GM19324 (cell line): ENCODE measurements at regions not wholly inside any gene's neighbourhood (a gene's known extent, or its start where the extent isn't known, plus 50 kb on each side); places are given as distances from the start of the nearest gene placed in this dataset.

ENCODE experiments used
- ATAC-seq: cut with Tn5 transposase; IDR thresholded peaks from one replicate; pipeline ENCODE4 v1.9.1; 2021; ENCODE audit warnings: mild to moderate bottlenecking, moderate library complexity; ENCODE audit not compliant: unreplicated experiment, low FRiP score

- ATAC-seq = no peak
Measured at GRCh38 chr6:147710890-147711289, 202.4 kb downstream of the SAMD5 start.

GRCh38 chr6:147711476-147711875 lies 203.0 kb downstream of the SAMD5 start:
- ATAC-seq = no peak

DNA sequence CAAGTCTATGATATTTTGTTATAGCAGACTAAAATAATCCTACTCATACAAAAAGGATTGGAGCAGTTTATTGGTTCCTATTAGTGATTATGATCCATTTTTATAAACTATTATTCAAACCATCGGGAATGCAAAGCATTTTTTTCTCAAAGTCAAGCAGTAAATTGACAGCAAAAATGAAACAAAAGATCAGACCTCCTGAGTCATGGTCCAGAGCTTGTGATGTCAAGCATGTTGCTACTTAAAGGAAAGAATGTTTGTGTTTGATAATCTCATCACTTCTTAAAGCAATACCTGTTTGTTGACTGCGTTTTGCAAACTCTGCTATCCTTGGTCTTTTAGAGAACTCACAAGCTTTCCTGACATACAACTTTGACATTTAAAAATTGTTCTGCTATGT lies 204.4 kb downstream of the SAMD5 start:
- ATAC-seq = no peak

- no peak for ATAC-seq
Measured at GRCh38 chr6:147715035-147715434, 206.5 kb downstream of the SAMD5 start.

DNA sequence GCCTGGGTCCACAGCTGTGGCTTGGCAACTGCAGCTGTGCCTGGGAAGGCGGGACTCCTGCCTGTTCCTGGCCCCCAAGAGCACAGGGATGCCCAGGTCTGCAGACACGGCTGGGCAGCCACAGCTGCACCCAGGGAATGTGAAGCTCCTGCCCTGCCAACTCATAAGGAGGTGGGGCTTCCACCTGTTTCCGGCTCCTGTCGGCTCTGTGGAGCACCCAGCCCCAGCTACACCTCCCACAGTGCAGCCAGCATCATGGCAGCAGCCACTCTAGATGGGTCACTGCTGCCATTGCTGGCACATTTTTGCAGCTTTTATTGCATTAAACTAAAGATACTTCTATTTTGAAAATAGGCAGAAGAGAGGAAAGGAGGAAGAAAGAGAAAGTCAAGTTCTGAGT lies 207.9 kb downstream of the SAMD5 start:
- ATAC-seq = no peak

DNA sequence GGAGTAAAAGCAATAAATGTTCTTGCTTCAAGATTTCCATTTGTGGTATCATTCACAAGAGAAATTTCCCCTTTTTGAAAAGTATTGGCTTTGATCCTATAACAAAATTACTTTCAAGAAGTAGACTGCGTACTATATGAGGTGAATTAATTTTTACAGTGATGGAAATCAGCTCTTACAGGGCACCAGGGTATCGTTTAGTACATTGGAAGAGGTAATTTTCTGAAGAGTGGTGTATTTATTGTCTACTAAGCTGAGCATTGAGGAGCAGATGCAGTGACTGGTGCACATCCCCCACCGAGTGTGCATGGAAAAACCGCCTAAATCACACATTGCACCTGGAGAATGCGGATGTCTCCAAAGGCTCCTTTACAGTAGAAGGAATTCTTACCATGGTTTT lies 209.5 kb downstream of the SAMD5 start:
- no peak for ATAC-seq

DNA sequence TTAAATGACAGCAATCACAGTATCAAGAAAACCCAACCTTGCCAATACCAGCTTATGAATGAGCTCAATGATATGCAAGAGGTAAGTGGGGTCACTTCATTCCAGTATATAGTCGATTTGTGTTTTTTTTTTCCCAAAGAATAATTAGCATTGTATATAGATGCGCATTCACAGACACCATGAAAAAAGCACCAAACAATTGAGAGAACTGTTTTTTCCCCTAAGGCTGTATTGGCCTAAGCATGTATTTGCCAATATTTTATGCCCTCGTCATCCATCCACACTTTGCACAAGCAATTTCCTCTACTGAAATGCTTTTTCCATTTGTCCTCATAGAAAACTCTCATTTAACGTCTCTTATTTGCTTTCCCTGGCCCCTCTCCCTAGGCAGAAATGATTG lies 213.7 kb downstream of the SAMD5 start:
- no peak for ATAC-seq

DNA sequence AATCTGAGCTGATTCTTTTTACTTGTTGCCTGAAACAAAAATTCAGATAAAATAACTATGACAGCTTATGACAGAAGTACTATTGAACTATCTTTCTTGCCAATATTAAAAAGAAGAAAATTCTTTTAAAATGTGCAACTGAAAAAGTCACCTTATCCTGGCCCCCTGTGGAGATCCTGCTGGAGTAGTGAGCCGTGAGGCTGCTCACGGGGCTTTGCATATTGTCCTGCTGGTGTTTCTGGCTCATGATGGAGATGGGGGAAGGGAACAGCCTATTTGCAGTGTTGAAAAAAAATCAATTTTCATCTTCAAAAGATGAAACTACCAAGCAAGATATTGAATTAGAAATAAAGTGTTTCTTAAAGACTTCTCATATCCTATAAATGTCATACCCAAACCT lies 216.0 kb downstream of the SAMD5 start:
- ATAC-seq = no peak

DNA sequence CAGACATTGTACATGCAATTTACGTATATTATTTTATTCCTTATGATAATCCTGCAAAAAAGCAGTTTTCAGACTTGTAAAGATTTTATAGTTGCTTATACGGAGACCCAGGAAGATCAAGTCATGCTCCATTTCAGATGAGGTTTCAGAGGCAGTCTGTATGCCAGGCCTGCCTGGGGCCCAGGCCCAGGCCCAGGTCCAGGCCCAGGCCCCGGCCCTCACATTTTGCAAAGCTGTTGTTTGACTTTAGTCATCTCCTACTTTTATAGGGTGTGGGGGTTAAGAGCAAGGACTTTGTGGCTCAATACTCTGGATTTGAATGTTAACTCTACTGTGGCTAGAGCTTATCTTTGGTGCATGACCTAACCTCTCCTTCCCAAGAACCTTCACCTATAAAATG lies 217.9 kb downstream of the SAMD5 start:
- no peak for ATAC-seq

- ATAC-seq = no peak
Measured at GRCh38 chr6:147728903-147729302, 220.4 kb downstream of the SAMD5 start.

DNA sequence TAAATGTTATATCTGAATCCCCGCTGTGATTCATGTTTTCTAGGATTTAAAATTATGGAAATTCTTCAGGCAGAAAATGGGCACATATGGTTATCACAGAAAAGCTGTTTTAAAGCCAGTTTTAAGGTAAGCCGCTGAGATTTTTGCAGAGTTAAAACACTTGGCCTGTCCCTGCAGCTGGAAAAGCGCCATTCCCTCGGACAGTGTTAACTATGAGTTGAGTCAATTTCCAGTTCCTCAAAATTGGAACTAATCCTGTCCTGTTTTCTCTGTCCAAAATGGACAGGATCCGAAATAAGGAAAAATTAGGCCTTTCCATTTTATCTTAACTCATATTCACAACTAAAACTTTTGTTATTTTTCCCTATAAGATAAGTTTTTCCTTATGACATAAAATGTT lies 225.2 kb downstream of the SAMD5 start:
- ATAC-seq = no peak

DNA sequence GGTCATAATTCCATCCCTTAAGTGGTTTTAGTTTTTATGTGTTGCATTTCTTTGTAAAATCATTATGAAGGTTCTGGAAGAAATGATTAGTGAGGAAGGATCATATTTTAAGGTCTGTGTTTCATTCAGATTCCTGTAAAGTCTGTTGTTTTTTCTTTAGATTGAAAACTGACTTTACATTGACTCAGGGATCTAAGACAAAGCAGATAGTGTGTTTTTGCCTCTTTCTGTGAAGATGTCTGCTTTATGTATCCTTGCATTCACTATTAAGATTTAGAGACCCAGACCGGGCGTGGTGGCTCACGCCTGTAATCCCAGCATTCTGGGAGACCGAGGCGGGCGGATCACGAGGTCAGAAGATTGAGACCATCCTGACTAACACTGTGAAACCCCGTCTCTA lies 225.7 kb downstream of the SAMD5 start:
- no peak for ATAC-seq

- ATAC-seq = no peak
Measured at GRCh38 chr6:147735924-147736323, 227.4 kb downstream of the SAMD5 start.

GRCh38 chr6:147737115-147737514 lies 228.6 kb downstream of the SAMD5 start:
- no peak for ATAC-seq

DNA sequence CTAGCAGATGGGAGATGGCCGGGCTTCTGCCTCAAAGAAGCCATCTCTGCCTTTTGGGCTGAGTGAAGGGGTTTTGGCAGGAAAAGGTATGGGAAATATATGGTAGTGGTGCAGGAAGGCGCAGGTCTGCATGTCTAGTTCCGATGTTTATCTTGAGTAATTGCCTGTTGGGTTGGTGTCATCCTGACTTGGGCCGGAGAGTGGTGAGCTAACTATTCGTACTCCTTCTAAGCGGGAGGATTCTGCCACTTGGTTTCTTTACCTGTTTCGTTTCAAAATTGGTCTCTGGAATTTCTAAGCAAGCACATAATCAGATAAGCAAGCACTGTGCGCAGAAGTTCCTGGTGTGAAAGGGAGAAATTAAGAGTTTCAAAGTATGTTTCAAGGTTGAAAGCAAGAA lies 229.6 kb downstream of the SAMD5 start:
- ATAC-seq = no peak

DNA sequence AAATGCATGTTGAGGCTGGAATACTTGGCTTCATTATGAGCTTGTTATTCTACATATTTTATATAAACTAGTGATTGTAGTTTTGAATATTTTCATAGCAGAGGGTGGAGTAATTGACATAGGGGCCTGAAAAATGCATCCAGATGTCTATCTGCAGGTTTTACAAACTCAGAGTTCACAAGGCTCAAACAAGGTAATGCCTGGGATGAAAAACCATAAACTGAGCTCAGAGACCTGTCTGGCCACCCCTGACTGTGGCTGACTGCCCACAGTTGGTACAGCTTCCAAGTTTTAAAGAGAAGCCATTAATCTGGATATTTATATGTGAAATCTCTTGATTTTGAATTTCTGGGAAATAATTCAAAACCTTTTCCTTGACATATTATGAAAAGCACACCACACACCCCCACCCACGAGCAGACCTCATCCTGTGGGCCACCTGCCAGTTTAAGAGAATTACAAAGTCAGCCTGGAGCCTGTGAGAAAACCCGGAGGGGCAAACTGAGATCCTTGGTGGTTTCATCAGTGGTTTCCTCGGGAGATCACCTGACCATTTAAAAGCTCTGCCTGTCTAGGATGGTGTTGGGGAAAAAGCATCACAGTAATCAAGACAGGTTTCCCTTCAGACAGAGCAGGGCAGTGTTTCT lies 230.1 kb downstream of the SAMD5 start:
- no peak for ATAC-seq

- no peak for ATAC-seq
Measured at GRCh38 chr6:147740326-147740725, 231.8 kb downstream of the SAMD5 start.

DNA sequence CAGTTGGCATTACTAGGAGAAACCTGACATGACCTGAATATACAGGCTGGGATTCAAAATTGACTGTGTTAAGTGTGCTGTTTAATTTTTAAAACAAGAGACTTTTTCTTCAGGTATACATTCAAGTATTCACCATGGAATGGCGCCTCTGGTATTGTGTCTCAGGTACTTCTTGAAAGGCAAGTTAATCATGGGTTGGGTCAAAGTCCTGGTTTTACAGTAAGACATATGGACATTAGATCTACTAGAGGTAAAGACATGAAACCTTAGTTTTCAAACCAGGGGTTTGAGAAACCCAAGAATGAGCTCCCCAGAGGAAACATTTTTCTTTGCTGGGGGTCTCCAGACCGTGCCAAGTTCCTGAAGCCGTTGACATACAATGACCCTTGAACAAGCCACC lies 232.4 kb downstream of the SAMD5 start:
- ATAC-seq = no peak

- no peak for ATAC-seq
Measured at GRCh38 chr6:147741389-147741788, 232.9 kb downstream of the SAMD5 start.

- ATAC-seq = no peak
Measured at GRCh38 chr6:147742440-147742839, 233.9 kb downstream of the SAMD5 start.

GRCh38 chr6:147744012-147744411 lies 235.5 kb downstream of the SAMD5 start:
- no peak for ATAC-seq

DNA sequence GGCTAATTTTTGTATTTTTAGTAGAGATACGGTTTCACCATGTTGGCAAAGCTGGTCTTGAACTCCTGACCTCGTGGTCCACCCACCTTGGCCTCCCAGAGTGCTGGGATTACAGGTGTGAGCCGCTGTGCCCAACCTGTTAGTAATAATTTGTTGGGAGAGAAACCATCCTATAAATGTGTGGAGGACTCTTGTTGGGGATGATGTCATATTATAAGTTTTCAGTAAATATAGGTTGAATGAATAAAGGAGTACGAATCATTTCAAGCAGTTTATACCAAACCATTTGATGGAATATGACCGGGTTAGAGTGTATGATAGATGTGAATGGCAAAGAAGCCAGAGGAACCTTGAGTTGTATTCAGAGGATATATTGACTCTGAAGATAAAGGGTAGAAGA lies 240.8 kb downstream of the SAMD5 start:
- no peak for ATAC-seq

DNA sequence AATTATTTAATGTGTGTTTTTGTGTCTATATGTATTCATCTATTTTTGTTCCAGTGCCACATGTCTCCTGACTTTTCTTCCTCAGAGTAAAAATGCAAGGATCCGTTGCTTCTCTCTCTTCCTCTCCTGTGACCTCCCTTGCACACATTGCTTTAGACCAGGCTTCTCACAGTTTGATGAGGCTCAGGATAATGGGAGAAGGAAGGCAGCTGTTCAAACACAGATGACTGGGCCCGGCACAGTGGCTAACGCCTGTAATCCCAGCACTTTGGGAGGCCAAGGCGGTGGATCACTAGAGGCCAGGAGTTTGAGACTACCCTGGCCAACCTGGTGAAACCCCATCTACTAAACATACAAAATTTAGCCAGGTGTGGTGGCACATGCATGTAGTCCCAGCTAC lies 241.9 kb downstream of the SAMD5 start:
- ATAC-seq = no peak
